B cell (primary cell): ENCODE measurements at regions not wholly inside any gene's neighbourhood (a gene's known extent, or its start where the extent isn't known, plus 50 kb on each side); places are given as distances from the start of the nearest gene placed in this dataset.
"Not testable (repeated sequence)": the region's sequence is repeated elsewhere in the genome, so short reads cannot be mapped to it uniquely, and the experiment has no call there.

Experiments used
- ATAC-seq: fragments of 200-7000 bp; cut with Tn5 transposase; one replicate; pipeline ENCODE4 v1.10.0; 2021; ENCODE audit warnings: low read depth, mild to moderate bottlenecking, moderate number of reproducible peaks, moderate library complexity
- CTCF ChIA-PET: fragments of 350-600 bp; sonication (Branson Sonifier 250); formaldehyde crosslinking; loops from one replicate; lab custom pipeline; 2021; ENCODE audit warnings: antibody characterized with exemption, inconsistent platforms; lab: Charles Lee
- POLR2A ChIA-PET: fragments of 350-600 bp; sonication (Branson Sonifier 250); formaldehyde crosslinking; loops from one replicate; lab custom pipeline; 2021; ENCODE audit warnings: antibody characterized with exemption; lab: Charles Lee
- DNase-seq: peaks from one replicate; pipeline ENCODE4 v3.0.0; 2013
- H2AFZ ChIP-seq: 2 replicates; pipeline ENCODE4 v1.6.1; 2012; ENCODE audit warnings: mild to moderate bottlenecking, low read depth, low read length; ENCODE audit not compliant: insufficient read depth, poor library complexity, severe bottlenecking
- H3K27ac ChIP-seq, 2 donors: 1 replicate in 1 of 2; 2 replicates in 1 of 2; pipeline ENCODE4 v1.5.1; 2012 to 2013; ENCODE audit warnings: low read length in 2 of 2, mild to moderate bottlenecking in 2 of 2, moderate library complexity in 1 of 2
- H3K27me3 ChIP-seq, 4 experiments: fragments of 200-600 bp in 1 of 4; sonication (generic) in 1 of 4; replicated peaks in 1 of 4; 1 replicate in 2 of 4; 2 replicates in 2 of 4; pipeline versions ENCODE4 v1.6.1 to v1.7.0; 2013 to 2016; ENCODE audit warnings: low read length in 3 of 4, mild to moderate bottlenecking in 2 of 4, mixed read lengths in 1 of 4, moderate library complexity in 1 of 4; ENCODE audit not compliant: insufficient read depth in 4 of 4, control insufficient read depth in 3 of 4; ENCODE audit errors: control extremely low read depth in 1 of 4
- H3K36me3 ChIP-seq, 2 experiments: replicated peaks in 1 of 2; 1 replicate in 1 of 2; 2 replicates in 1 of 2; pipeline versions ENCODE4 v1.6.1 to v1.7.1; 2013; ENCODE audit warnings: low read length in 1 of 2; ENCODE audit not compliant: insufficient read depth in 2 of 2, control insufficient read depth in 1 of 2; ENCODE audit errors: control extremely low read depth in 1 of 2, extremely low read depth in 1 of 2
- H3K4me1 ChIP-seq, 2 donors: fragments of 200-600 bp in 1 of 2; sonication (generic) in 1 of 2; 1 replicate in 1 of 2; 2 replicates in 1 of 2; pipeline versions ENCODE4 v1.5.1 to v1.6.1; 2013 to 2017; ENCODE audit warnings: low read length in 2 of 2; ENCODE audit not compliant: control insufficient read depth in 2 of 2, insufficient read depth in 2 of 2
- H3K4me2 ChIP-seq: replicated peaks from 2 replicates; pipeline ENCODE3; 2012; ENCODE audit warnings: mild to moderate bottlenecking, low read depth, low read length; ENCODE audit not compliant: poor library complexity, severe bottlenecking
- H3K4me3 ChIP-seq, 5 experiments: fragments of 200-600 bp in 1 of 5; sonication (generic) in 1 of 5; 1 replicate in 3 of 5; 2 replicates in 2 of 5; pipeline versions ENCODE4 v1.5.1 to v1.7.0; 2011 to 2016; ENCODE audit warnings: low read length in 4 of 5, mild to moderate bottlenecking in 4 of 5, low read depth in 2 of 5, control low read depth in 1 of 5, moderate library complexity in 1 of 5; ENCODE audit not compliant: insufficient read depth in 1 of 5; ENCODE audit errors: control extremely low read depth in 1 of 5, extremely low read depth in 1 of 5
- H3K79me2 ChIP-seq: fragments of 200-600 bp; sonication (generic); one replicate; pipeline ENCODE4 v1.6.0; 2016; ENCODE audit warnings: low read length; ENCODE audit not compliant: control insufficient read depth, insufficient read depth
- H3K9ac ChIP-seq: fragments of 200-600 bp; sonication (generic); 2 replicates; pipeline ENCODE4 v1.6.1; 2017; ENCODE audit warnings: mild to moderate bottlenecking, low read length, moderate library complexity
- H3K9me3 ChIP-seq, 3 donors: one replicate each; pipeline versions ENCODE4 v1.6.1 to v1.7.1; 2013; ENCODE audit warnings: low read length in 2 of 3; ENCODE audit not compliant: control insufficient read depth in 2 of 3, insufficient read depth in 1 of 3; ENCODE audit errors: control extremely low read depth in 1 of 3
- H4K20me1 ChIP-seq: 2 replicates; pipeline ENCODE4 v1.6.0; 2012; ENCODE audit warnings: mild to moderate bottlenecking, low read length; ENCODE audit not compliant: insufficient read depth, control insufficient read depth, poor library complexity, severe bottlenecking
- H3K27ac Mint-ChIP-seq: one replicate; pipeline ENCODE4 v1.8.0; 2021; ENCODE audit warnings: mixed read lengths
- H3K27me3 Mint-ChIP-seq: one replicate; pipeline ENCODE4 v1.8.0; 2021; ENCODE audit warnings: mixed read lengths
- H3K4me1 Mint-ChIP-seq: one replicate; pipeline ENCODE4 v1.8.0; 2021; ENCODE audit warnings: mixed read lengths
- H3K4me3 Mint-ChIP-seq: one replicate; pipeline ENCODE4 v1.8.0; 2021; ENCODE audit warnings: mixed read lengths
- H3K9me3 Mint-ChIP-seq: one replicate; pipeline ENCODE4 v1.8.0; 2022; ENCODE audit warnings: mixed read lengths; ENCODE audit not compliant: insufficient read depth
- CTCF ChIP-seq: fragments of 200-600 bp; IDR thresholded peaks from one replicate; pipeline ENCODE4 v1.8.0; 2022; ENCODE audit warnings: antibody characterized with exemption, mild to moderate bottlenecking
- EZH2 ChIP-seq: IDR thresholded peaks from 2 replicates; pipeline ENCODE4 v1.6.1; 2012; ENCODE audit warnings: borderline replicate concordance, low read depth, mild to moderate bottlenecking, moderate library complexity, low read length; ENCODE audit not compliant: insufficient read depth, poor library complexity, severe bottlenecking
- WGBS: methylation state at CpG from one replicate; pipeline ENCODE4 v1.1.5; 2013; ENCODE audit warnings: missing lambda C conversion rate; ENCODE audit not compliant: insufficient coverage; 5-methylcytosine and 5-hydroxymethylcytosine counted together
- intact Hi-C: fragments of 100-400 bp; cut with micrococcal nuclease; formaldehyde crosslinking; loops from one replicate; pipeline ENCODE4 v1.10.0; 2022

- Histone ChIP-seq H3K79me2 (no peaks in the 10 kb centered on the region), H3K9me3 (peaks cover 0 to 22% (median 0%) of the 10 kb centered on the region in 3 donors), H3K27ac (no peak overlapping the region), H3K9ac (no peak overlapping the region), H4K20me1 (no peaks in the 10 kb centered on the region), H3K36me3 (no peaks in the 10 kb centered on the region), H2AFZ (no peak overlapping the region), H3K4me1 (no peaks in the 10 kb centered on the region), H3K4me3 (no peak overlapping the region), H3K27me3 (no peaks in the 10 kb centered on the region), H3K4me2 (no peak overlapping the region)
- Mint-ChIP-seq H3K9me3 (peaks cover 2% of the 10 kb centered on the region), H3K27me3 (peaks cover 5% of the 10 kb centered on the region), H3K27ac (no peak overlapping the region), H3K4me1 (peaks cover 2% of the 10 kb centered on the region), H3K4me3 (no peak overlapping the region)
- DNase-seq: peak; percentile 7
- POLR2A ChIA-PET: no interaction called here
- no peak for ATAC-seq
- CTCF ChIA-PET: no interaction called here
- TF ChIP-seq CTCF (no peak), EZH2 (no peak)
- 90% methylated on average over 18 of the region's 18 CpGs for WGBS
- intact Hi-C loops: no loop called here
These were observed 178.8 kb downstream of the POTEB3 start for GRCh38 chr15:21261396-21261964.

GRCh38 chr15:21260966-21261395 lies 179.3 kb downstream of the POTEB3 start:
- peaks cover 0 to 22% (median 0%) of the 10 kb centered on the region in 3 donors for H3K9me3 ChIP-seq
- no peaks in the 10 kb centered on the region for H3K4me1 ChIP-seq
- intact Hi-C loops: no loop called here
- H3K27me3 ChIP-seq: no peaks in the 10 kb centered on the region
- no peaks in the 10 kb centered on the region for H4K20me1 ChIP-seq
- H3K4me1 Mint-ChIP-seq: peaks cover 2% of the 10 kb centered on the region
- no peak overlapping the region for H2AFZ ChIP-seq
- peaks cover 2% of the 10 kb centered on the region for H3K9me3 Mint-ChIP-seq
- no peak overlapping the region for H3K4me2 ChIP-seq
- H3K4me3 Mint-ChIP-seq: no peak overlapping the region
- ChIA-PET CTCF (no interaction called here), POLR2A (no interaction called here)
- H3K4me3 ChIP-seq: no peak overlapping the region
- H3K27ac ChIP-seq: no peak overlapping the region
- peak; percentile 8 for DNase-seq
- H3K79me2 ChIP-seq: no peaks in the 10 kb centered on the region
- H3K36me3 ChIP-seq: no peaks in the 10 kb centered on the region
- no peak for ATAC-seq
- H3K9ac ChIP-seq: no peak overlapping the region
- TF ChIP-seq EZH2 (no peak), CTCF (no peak)
- H3K27ac Mint-ChIP-seq: no peak overlapping the region
- peaks cover 5% of the 10 kb centered on the region for H3K27me3 Mint-ChIP-seq
- WGBS: 86% methylated on average over 15 of the region's 15 CpGs

- H3K36me3 ChIP-seq, H3K4me2 ChIP-seq, H3K4me3 ChIP-seq, H4K20me1 ChIP-seq, H3K4me3 Mint-ChIP-seq, H2AFZ ChIP-seq, H3K4me1 Mint-ChIP-seq, intact Hi-C loops, POLR2A ChIA-PET, H3K4me1 ChIP-seq, H3K27me3 Mint-ChIP-seq, H3K9ac ChIP-seq, H3K79me2 ChIP-seq, H3K9me3 Mint-ChIP-seq, H3K27ac Mint-ChIP-seq, ATAC-seq, H3K27ac ChIP-seq, CTCF ChIA-PET, H3K27me3 ChIP-seq: not testable (repeated sequence)
- peak; percentile 2 for DNase-seq
- peaks cover 0 to 22% (median 0%) of the 10 kb centered on the region in 3 donors for H3K9me3 ChIP-seq
- WGBS: 96% methylated on average over 3 of the region's 3 CpGs
These were observed 181.7 kb downstream of the POTEB3 start for GRCh38 chr15:21258635-21259034.
